IMR-90 (cell line): ENCODE measurements at regions not wholly inside any gene's neighbourhood (a gene's known extent, or its start where the extent isn't known, plus 50 kb on each side); places are given as distances from the start of the nearest gene placed in this dataset.

Experiments
- ATAC-seq: fragments of 200-7000 bp; cut with Tn5 transposase; 2 replicates; pipeline ENCODE4 v1.9.1; 2020; ENCODE audit warnings: low read depth, mild to moderate bottlenecking, moderate library complexity
- BruUV-seq: library from RNA; stranded (reverse); fragments of 400-500 nt; replicated peaks from 2 replicates; lab custom pipeline; 2021; lab: Mats Ljungman, UMichigan
- CTCF ChIA-PET: fragments of 300-600 bp; formaldehyde crosslinking; extraction: SDS; loops from one replicate; lab custom pipeline; 2021; ENCODE audit warnings: antibody characterized with exemption; lab: Yijun Ruan, JAX
- POLR2A ChIA-PET: fragments of 300-600 bp; sonication (Branson Sonifier 250); formaldehyde crosslinking; loops from one replicate; lab custom pipeline; 2022; ENCODE audit warnings: antibody characterized with exemption; ENCODE audit not compliant: unreplicated experiment; lab: Charles Lee
- DNase-seq: peaks from one replicate; pipeline ENCODE4 v3.0.0; 2013
- H2AFZ ChIP-seq: replicated peaks from 2 replicates; pipeline ENCODE3; 2013; ENCODE audit warnings: low read length, mild to moderate bottlenecking; ENCODE audit not compliant: poor library complexity
- H2AK5ac ChIP-seq: 2 replicates; pipeline ENCODE4 v1.6.1; 2013; ENCODE audit warnings: low read depth, low read length, inconsistent platforms
- H2AK9ac ChIP-seq: replicated peaks from 2 replicates; pipeline ENCODE3; 2013; ENCODE audit warnings: mild to moderate bottlenecking, low read depth, low read length, moderate library complexity; ENCODE audit not compliant: poor library complexity
- H2BK120ac ChIP-seq: 2 replicates; pipeline ENCODE4 v1.6.1; 2013; ENCODE audit warnings: low read depth, low read length, inconsistent platforms
- H2BK15ac ChIP-seq: 3 replicates; pipeline ENCODE4 v1.6.1; 2013; ENCODE audit warnings: low read depth, low read length, inconsistent platforms
- H2BK20ac ChIP-seq: 2 replicates; pipeline ENCODE4 v1.6.1; 2013; ENCODE audit warnings: low read depth, mild to moderate bottlenecking, inconsistent platforms, low read length, moderate library complexity
- H2BK5ac ChIP-seq: 2 replicates; pipeline ENCODE4 v1.6.1; 2013; ENCODE audit warnings: mild to moderate bottlenecking, low read depth, low read length, inconsistent platforms; ENCODE audit not compliant: poor library complexity, severe bottlenecking
- H3K14ac ChIP-seq: replicated peaks from 2 replicates; pipeline ENCODE4 v1.6.1; 2013; ENCODE audit warnings: low read depth, low read length, inconsistent platforms
- H3K18ac ChIP-seq: 2 replicates; pipeline ENCODE4 v1.6.1; 2013; ENCODE audit warnings: low read depth, low read length, control low read depth
- H3K23ac ChIP-seq: 2 replicates; pipeline ENCODE4 v1.6.1; 2013; ENCODE audit warnings: low read depth, low read length, inconsistent platforms
- H3K27ac ChIP-seq: 2 replicates; pipeline ENCODE4 v1.5.1; 2013; ENCODE audit warnings: mild to moderate bottlenecking, control low read depth, low read length; ENCODE audit not compliant: insufficient read depth
- H3K27me3 ChIP-seq: 2 replicates; pipeline ENCODE4 v1.6.1; 2013; ENCODE audit warnings: low read length; ENCODE audit not compliant: control insufficient read depth, insufficient read depth
- H3K36me3 ChIP-seq: 2 replicates; pipeline ENCODE4 v1.6.1; 2013; ENCODE audit warnings: low read length, mixed read lengths; ENCODE audit not compliant: control insufficient read depth, insufficient read depth
- H3K4ac ChIP-seq: 2 replicates; pipeline ENCODE4 v1.6.1; 2013; ENCODE audit warnings: low read depth, low read length, inconsistent platforms
- H3K4me1 ChIP-seq: 2 replicates; pipeline ENCODE4 v1.6.1; 2013; ENCODE audit warnings: low read length, mixed read lengths; ENCODE audit not compliant: control insufficient read depth, insufficient read depth
- H3K4me2 ChIP-seq: 2 replicates; pipeline ENCODE4 v1.6.1; 2013; ENCODE audit warnings: low read depth, mild to moderate bottlenecking, control low read depth, low read length, moderate library complexity
- H3K4me3 ChIP-seq: 2 replicates; pipeline ENCODE4 v1.5.1; 2013; ENCODE audit warnings: low read depth, mild to moderate bottlenecking, control low read depth, low read length, moderate library complexity; ENCODE audit not compliant: insufficient read depth
- H3K56ac ChIP-seq: 2 replicates; pipeline ENCODE4 v1.6.1; 2013; ENCODE audit warnings: low read length, inconsistent platforms; ENCODE audit not compliant: insufficient read depth; ENCODE audit errors: extremely low read depth
- H3K79me1 ChIP-seq, 2 experiments: 2 replicates each; pipeline ENCODE4 v1.6.1; 2013; ENCODE audit warnings: low read length in 2 of 2, inconsistent platforms in 1 of 2, low read depth in 1 of 2
- H3K9ac ChIP-seq: 2 replicates; pipeline ENCODE4 v1.6.1; 2013; ENCODE audit warnings: low read depth, low read length, control low read depth
- H3K9me1 ChIP-seq: 2 replicates; pipeline ENCODE4 v1.6.1; 2013; ENCODE audit warnings: low read length, inconsistent platforms; ENCODE audit not compliant: insufficient read depth
- H3K9me3 ChIP-seq: 2 replicates; pipeline ENCODE4 v1.6.1; 2013; ENCODE audit warnings: low read length; ENCODE audit not compliant: control insufficient read depth, insufficient read depth
- H4K20me1 ChIP-seq: 2 replicates; pipeline ENCODE4 v1.6.1; 2013; ENCODE audit warnings: low read length, inconsistent platforms; ENCODE audit not compliant: insufficient read depth
- H4K5ac ChIP-seq: 2 replicates; pipeline ENCODE4 v1.6.1; 2013; ENCODE audit warnings: mild to moderate bottlenecking, low read depth, low read length, control low read depth
- H4K8ac ChIP-seq, 2 experiments: 2 replicates each; pipeline ENCODE4 v1.6.1; 2013; ENCODE audit warnings: low read depth in 2 of 2, low read length in 2 of 2, control low read depth in 1 of 2, inconsistent platforms in 1 of 2
- H4K91ac ChIP-seq: 2 replicates; pipeline ENCODE4 v1.6.1; 2013; ENCODE audit warnings: low read depth, low read length, inconsistent platforms; ENCODE audit not compliant: insufficient read depth
- BHLHE40 ChIP-seq: fragments of 150-350 bp; IDR thresholded peaks from 2 replicates; pipeline ENCODE4 v1.6.1; 2016; ENCODE audit warnings: mild to moderate bottlenecking, low read depth, low read length
- CEBPB ChIP-seq: IDR thresholded peaks from 2 replicates; pipeline ENCODE4 v1.6.1; 2012; ENCODE audit warnings: low read depth, low read length, improper control_type of control experiment
- CHD1 ChIP-seq: IDR thresholded peaks from 2 replicates; pipeline ENCODE4 v1.6.1; 2012; ENCODE audit warnings: low read depth, low read length, improper control_type of control experiment
- CTCF ChIP-seq: conservative IDR thresholded peaks from 2 replicates; pipeline ENCODE4 v1.5.1; 2012; ENCODE audit warnings: mild to moderate bottlenecking, low read depth, low read length, improper control_type of control experiment
- FOS ChIP-seq: fragments of 150-350 bp; IDR thresholded peaks from 2 replicates; pipeline ENCODE4 v1.6.1; 2016; ENCODE audit warnings: low read depth, low read length
- MAFK ChIP-seq: IDR thresholded peaks from 2 replicates; pipeline ENCODE4 v1.6.1; 2012; ENCODE audit warnings: low read depth, low read length, improper control_type of control experiment
- MAZ ChIP-seq: IDR thresholded peaks from 2 replicates; pipeline ENCODE4 v1.6.1; 2012; ENCODE audit warnings: low read depth, mild to moderate bottlenecking, low read length, improper control_type of control experiment, moderate library complexity, borderline replicate concordance
- NFE2L2 ChIP-seq: fragments of 150-350 bp; IDR thresholded peaks from 2 replicates; pipeline ENCODE4 v1.6.1; 2016; ENCODE audit warnings: low read depth, mild to moderate bottlenecking, low read length
- POLR2A ChIP-seq: IDR thresholded peaks from 2 replicates; pipeline ENCODE4 v1.6.1; 2012; ENCODE audit warnings: mild to moderate bottlenecking, low read depth, low read length
- RCOR1 ChIP-seq: IDR thresholded peaks from 2 replicates; pipeline ENCODE4 v1.6.1; 2012; ENCODE audit warnings: mild to moderate bottlenecking, low read length, improper control_type of control experiment; ENCODE audit not compliant: insufficient replicate concordance
- SMC3 ChIP-seq: fragments of 150-350 bp; IDR thresholded peaks from 2 replicates; pipeline ENCODE4 v1.6.1; 2016; ENCODE audit warnings: low read depth, mild to moderate bottlenecking, antibody characterized with exemption, low read length, moderate library complexity
- WGBS, 2 experiments: methylation state at CpG; one replicate each; pipeline versions ENCODE4 v1.1.5 to v1.1.7; 2013; ENCODE audit warnings: missing lambda C conversion rate in 2 of 2; ENCODE audit not compliant: insufficient read length in 1 of 2; ENCODE audit errors: extremely low coverage in 2 of 2; 5-methylcytosine and 5-hydroxymethylcytosine counted together
- dilution Hi-C: fragments of 300-500 bp; cut with HindIII; formaldehyde crosslinking; loops from one replicate; pipeline ENCODE4 v1.14.3; 2018; ENCODE audit warnings: low sequenced_read_pairs; ENCODE audit not compliant: unreplicated experiment
- in situ Hi-C: fragments of 300-500 bp; cut with MboI; formaldehyde crosslinking; loops from 3 replicates; pipeline ENCODE4 v1.14.3; 2019; ENCODE audit warnings: low sequenced_read_pairs, inconsistent platforms, mixed read lengths
- intact Hi-C: fragments of 100-400 bp; cut with micrococcal nuclease; formaldehyde crosslinking; loops from 2 replicates; pipeline ENCODE4 v1.10.0; 2022
- TF ChIP-seq, protein P1 (sequence below): fragments of 150-350 bp; IDR thresholded peaks from 2 replicates; pipeline ENCODE4 v1.6.1; 2017; ENCODE audit warnings: mild to moderate bottlenecking, antibody characterized with exemption, low read length, low read depth

DNA sequence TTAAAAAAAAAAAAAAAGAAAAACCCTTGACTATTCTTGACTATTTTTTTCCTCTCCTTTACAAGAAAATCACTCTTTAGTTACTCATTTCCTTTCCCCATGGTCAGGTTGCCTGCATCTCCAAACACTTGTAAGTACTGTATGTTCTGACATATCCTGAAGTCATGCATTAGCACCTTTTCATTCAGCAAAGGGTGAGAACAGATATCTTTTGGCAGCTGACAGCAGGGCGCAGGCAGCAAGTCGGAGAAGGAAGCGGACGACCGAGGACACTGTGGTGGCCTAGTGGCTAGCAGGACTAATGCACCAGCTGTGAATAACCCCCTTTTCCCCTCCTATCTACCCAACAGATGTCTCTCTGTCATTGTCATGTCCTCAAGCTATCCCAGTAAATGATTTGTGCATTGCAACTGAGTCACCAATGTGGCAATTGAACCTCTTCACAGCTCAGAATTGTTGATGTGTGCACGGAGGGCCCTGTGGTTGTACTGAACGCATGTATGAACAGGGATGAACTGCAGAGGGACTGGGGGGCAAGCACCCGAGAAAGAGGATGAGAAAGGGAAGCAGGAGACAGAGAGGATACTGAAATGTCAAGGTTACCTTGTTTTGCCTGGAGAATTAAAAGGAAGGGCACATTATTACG lies 996.0 kb upstream of the ARRDC3 start:
- no TSS peak for BruUV-seq
- Histone ChIP-seq H3K4me3 (no peak overlapping the region), H3K9me1 (peaks cover 6% of the 10 kb centered on the region; the same call in 1 of the 2 replicates), H4K20me1 (no peaks in the 10 kb centered on the region), H3K9ac (no peak overlapping the region), H3K9me3 (no peaks in the 10 kb centered on the region), H3K18ac (no peak overlapping the region), H3K27ac (no peak overlapping the region), H3K4me2 (no peak overlapping the region), H4K91ac (no peak overlapping the region), H3K4ac (0 out of 2 replicates have a peak overlapping the region, but pooled peaks have one; percentile 15), H2BK20ac (no peak overlapping the region), H4K8ac (no peak overlapping the region), H3K56ac (no peak overlapping the region), H2BK15ac (no peak overlapping the region), H2BK5ac (no peak overlapping the region), H3K27me3 (no peaks in the 10 kb centered on the region), H3K4me1 (peaks cover 7% of the 10 kb centered on the region), H3K14ac (no peak overlapping the region; the same call in 1 of the 2 replicates), H4K5ac (no peak overlapping the region), H3K23ac (no peak overlapping the region), H2AFZ (peak overlapping the region; percentile 68), H2AK5ac (no peak overlapping the region), H2BK120ac (no peak overlapping the region), H2AK9ac (no peak overlapping the region), H3K36me3 (no peaks in the 10 kb centered on the region), H3K79me1 (no peaks in the 10 kb centered on the region)
- in situ Hi-C loops (no loop called here), intact Hi-C loops (no loop called here), dilution Hi-C loops (no loop called here)
- ChIA-PET CTCF (no interaction called here), POLR2A (no interaction called here)
- DNase-seq (peak; percentile 49), ATAC-seq (no peak)
- WGBS, 2 experiments = no CpG with 5 or more reads among the region's 9 CpGs
- TF ChIP-seq CHD1 (no peak), NFE2L2 (no peak), CEBPB (no peak), FOS (no peak), CTCF (no peak), SMC3 (no peak), BHLHE40 (no peak), MAZ (no peak), MAFK (no peak), RCOR1 (no peak), POLR2A (no peak)
- TF ChIP-seq, protein P1, sequence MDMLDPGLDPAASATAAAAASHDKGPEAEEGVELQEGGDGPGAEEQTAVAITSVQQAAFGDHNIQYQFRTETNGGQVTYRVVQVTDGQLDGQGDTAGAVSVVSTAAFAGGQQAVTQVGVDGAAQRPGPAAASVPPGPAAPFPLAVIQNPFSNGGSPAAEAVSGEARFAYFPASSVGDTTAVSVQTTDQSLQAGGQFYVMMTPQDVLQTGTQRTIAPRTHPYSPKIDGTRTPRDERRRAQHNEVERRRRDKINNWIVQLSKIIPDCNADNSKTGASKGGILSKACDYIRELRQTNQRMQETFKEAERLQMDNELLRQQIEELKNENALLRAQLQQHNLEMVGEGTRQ = no peak
